ENCODE measurements at regions not wholly inside any gene's neighbourhood (a gene's known extent, or its start where the extent isn't known, plus 50 kb on each side); places are given as distances from the start of the nearest gene placed in this dataset.

DNA sequence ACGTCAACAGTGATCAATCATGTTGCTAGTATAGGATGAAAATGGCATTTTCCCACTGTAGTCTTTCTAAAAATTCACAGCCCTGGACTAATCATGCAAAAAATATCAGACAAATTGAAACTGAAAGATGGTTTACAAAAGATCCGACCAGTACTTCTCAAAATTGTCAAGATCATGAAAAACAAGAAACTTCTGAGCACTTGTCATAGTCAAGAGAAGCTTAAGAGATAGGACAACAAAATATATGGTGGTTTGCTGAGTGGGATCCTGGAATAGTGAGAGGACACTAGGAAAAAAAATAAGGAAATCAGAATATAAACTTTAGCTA, 101.1 kb downstream of the NAA11 start:
- TF ChIP-seq, protein P1, sequence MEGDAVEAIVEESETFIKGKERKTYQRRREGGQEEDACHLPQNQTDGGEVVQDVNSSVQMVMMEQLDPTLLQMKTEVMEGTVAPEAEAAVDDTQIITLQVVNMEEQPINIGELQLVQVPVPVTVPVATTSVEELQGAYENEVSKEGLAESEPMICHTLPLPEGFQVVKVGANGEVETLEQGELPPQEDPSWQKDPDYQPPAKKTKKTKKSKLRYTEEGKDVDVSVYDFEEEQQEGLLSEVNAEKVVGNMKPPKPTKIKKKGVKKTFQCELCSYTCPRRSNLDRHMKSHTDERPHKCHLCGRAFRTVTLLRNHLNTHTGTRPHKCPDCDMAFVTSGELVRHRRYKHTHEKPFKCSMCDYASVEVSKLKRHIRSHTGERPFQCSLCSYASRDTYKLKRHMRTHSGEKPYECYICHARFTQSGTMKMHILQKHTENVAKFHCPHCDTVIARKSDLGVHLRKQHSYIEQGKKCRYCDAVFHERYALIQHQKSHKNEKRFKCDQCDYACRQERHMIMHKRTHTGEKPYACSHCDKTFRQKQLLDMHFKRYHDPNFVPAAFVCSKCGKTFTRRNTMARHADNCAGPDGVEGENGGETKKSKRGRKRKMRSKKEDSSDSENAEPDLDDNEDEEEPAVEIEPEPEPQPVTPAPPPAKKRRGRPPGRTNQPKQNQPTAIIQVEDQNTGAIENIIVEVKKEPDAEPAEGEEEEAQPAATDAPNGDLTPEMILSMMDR (IDR thresholded peaks at IDR 0.05; ENCODE audit: low read depth, low read length), result no peak
- Histone ChIP-seq H3K4me3 (ENCODE audit: low read depth, low read length) (no peak overlapping the region), H3K27ac (ENCODE audit: low read depth, low read length) (no peak overlapping the region), H3K9me3 (ENCODE audit: control insufficient read depth, insufficient read depth, low read length) (no peaks in the 10 kb centered on the region), H3K27me3 (ENCODE audit: control insufficient read depth, insufficient read depth, low read length) (no peaks in the 10 kb centered on the region)
- CTCF ChIA-PET, result no interaction called here
- POLR2A ChIA-PET, result no interaction called here
- DNase-seq (ENCODE audit: low read depth, low spot score), result no peak

DNA sequence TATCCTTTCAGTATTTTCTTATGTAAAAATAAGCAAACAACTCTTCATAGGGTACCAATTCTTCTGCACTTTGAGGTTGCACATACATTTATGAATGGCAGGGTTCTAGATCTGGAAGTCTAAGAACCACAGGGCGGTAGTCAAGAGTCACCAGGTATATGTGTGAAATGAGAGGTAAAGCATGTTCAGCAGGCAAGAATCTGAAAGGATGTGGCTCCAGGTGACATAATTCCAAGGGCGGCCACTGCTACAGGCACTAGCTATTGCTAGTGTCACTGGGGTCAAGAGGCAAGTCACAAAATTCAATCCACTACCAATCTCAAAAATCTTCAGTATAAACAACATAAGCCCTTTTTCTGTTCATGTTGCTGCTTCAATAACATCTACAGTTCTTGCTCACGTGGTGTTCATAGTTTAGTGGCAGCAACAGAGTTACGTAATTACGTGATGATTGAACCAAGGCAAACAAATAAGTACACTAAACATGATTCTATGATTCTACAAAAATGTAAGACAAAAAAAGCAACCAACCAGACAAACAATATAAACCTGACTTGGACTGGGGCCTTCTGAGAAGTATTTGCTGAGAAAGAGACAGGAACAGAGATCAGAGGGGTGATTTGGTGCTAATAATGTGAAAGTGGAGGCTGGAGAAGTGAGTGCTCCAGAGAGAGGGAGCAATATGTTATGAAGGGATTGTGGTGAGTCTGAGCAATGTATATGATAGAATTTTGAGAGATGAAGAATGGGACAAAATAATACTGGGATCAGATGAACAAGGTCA, 101.7 kb downstream of the NAA11 start:
- ChIA-PET CTCF (no interaction called here), POLR2A (no interaction called here)
- H3K27me3 ChIP-seq (ENCODE audit: control insufficient read depth, insufficient read depth, low read length), result no peaks in the 10 kb centered on the region
- TF ChIP-seq, protein P1 (IDR thresholded peaks at IDR 0.05; ENCODE audit: low read depth, low read length), result no peak
- no peaks in the 10 kb centered on the region for H3K9me3 ChIP-seq (ENCODE audit: control insufficient read depth, insufficient read depth, low read length)
- H3K4me3 ChIP-seq (ENCODE audit: low read depth, low read length), result no peak overlapping the region
- H3K27ac ChIP-seq (ENCODE audit: low read depth, low read length), result no peak overlapping the region
- DNase-seq (ENCODE audit: low read depth, low spot score), result no peak

DNA sequence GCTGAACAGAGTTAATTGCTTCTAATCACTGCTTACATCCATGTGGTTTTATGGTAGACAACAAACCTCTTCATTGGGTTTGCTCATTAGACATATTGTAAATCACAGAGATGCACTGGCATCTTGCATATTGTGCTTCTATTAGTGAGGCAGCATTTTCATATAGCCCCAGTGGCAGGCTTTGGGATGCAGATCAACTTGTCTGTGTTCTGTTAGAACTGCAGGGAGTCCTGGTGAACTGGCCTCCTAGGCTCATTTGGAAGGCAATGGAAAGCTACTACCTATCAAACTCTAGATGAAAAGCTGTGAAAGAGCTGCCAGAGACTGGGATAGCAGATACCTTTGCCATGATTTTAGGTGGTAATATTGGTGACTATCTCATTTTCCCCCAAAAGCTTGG, 108.8 kb downstream of the NAA11 start:
- no peak overlapping the region for H3K27ac ChIP-seq (ENCODE audit: low read depth, low read length)
- H3K27me3 ChIP-seq (ENCODE audit: control insufficient read depth, insufficient read depth, low read length), result no peaks in the 10 kb centered on the region
- TF ChIP-seq, protein P1 (IDR thresholded peaks at IDR 0.05; ENCODE audit: low read depth, low read length), result no peak
- no peaks in the 10 kb centered on the region for H3K9me3 ChIP-seq (ENCODE audit: control insufficient read depth, insufficient read depth, low read length)
- CTCF ChIA-PET, result no interaction called here
- H3K4me3 ChIP-seq (ENCODE audit: low read depth, low read length), result no peak overlapping the region
- POLR2A ChIA-PET, result no interaction called here
- no peak for DNase-seq (ENCODE audit: low read depth, low spot score)

DNA sequence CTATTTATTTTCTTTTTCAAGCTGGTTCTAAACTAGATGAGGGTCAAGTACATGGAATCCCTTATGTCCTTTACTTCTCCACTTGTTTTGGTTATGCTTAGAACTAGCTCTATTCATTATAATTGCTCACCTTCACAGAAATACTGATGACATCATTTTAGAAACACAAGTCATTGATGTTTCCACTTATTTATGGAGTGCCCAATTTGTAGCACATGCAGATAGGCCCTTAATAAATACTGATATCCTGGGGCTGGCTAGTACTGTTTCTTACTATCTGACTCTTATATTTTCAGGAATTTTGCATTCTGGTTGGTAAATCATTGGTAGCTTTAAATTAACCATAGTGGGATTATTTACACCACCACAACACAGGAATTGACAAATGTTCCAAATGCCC, 112.2 kb downstream of the NAA11 start:
- ChIA-PET CTCF (no interaction called here), POLR2A (no interaction called here)
- Histone ChIP-seq H3K27ac (ENCODE audit: low read depth, low read length) (no peak overlapping the region), H3K9me3 (ENCODE audit: control insufficient read depth, insufficient read depth, low read length) (no peaks in the 10 kb centered on the region), H3K4me3 (ENCODE audit: low read depth, low read length) (no peak overlapping the region), H3K27me3 (ENCODE audit: control insufficient read depth, insufficient read depth, low read length) (no peaks in the 10 kb centered on the region)
- no peak for DNase-seq (ENCODE audit: low read depth, low spot score)
- TF ChIP-seq, protein P1 (IDR thresholded peaks at IDR 0.05; ENCODE audit: low read depth, low read length), result no peak

DNA sequence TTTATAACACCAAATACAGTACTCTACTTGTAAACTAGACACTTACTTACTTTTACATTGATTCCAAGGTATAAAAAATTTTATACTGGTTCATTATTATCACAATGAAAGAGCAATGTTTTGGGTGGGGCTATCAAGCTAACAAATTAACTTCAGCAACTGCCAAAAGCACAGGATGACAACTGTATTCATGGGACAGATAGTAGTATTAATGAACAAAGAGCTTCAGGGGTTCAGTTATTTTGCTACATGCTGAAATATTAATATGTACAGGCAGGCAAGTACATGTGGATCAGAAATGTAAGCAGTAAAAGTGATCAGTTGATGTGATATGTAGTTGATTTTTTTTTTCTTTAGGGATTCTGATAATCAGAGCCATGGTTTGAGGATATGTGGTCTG, 112.9 kb downstream of the NAA11 start:
- Histone ChIP-seq H3K27me3 (ENCODE audit: control insufficient read depth, insufficient read depth, low read length) (no peaks in the 10 kb centered on the region), H3K9me3 (ENCODE audit: control insufficient read depth, insufficient read depth, low read length) (no peaks in the 10 kb centered on the region), H3K27ac (ENCODE audit: low read depth, low read length) (no peak overlapping the region), H3K4me3 (ENCODE audit: low read depth, low read length) (no peak overlapping the region)
- ChIA-PET POLR2A (no interaction called here), CTCF (no interaction called here)
- no peak for DNase-seq (ENCODE audit: low read depth, low spot score)
- TF ChIP-seq, protein P1 (IDR thresholded peaks at IDR 0.05; ENCODE audit: low read depth, low read length), result no peak

Measured in AG04450 (cell line).